Naive thymus-derived CD8-positive, alpha-beta T cell (primary cell): ENCODE measurements at regions not wholly inside any gene's neighbourhood (a gene's known extent, or its start where the extent isn't known, plus 50 kb on each side); places are given as distances from the start of the nearest gene placed in this dataset.

Source experiments
- ATAC-seq, 2 donors: fragments of 150-1000 bp; cut with Tn5 transposase in 1 of 2; sonication (Bioruptor Pico), chemical (Tn5 transposase) in 1 of 2; 1 replicate in 1 of 2; 2 replicates in 1 of 2; pipeline ENCODE4 v1.10.0; 2021; ENCODE audit warnings: mild to moderate bottlenecking in 2 of 2, moderate library complexity in 2 of 2
- POLR2A ChIA-PET: fragments of 350-600 bp; sonication (Branson Sonifier 250); formaldehyde crosslinking; loops from one replicate; lab custom pipeline; 2021; ENCODE audit warnings: antibody characterized with exemption; lab: Charles Lee
- DNase-seq, 10 donors: peaks; one replicate each; pipeline versions ENCODE4 v3.0.0 to v3.0.0-alpha.2; 2020 to 2022
- H3K27ac Mint-ChIP-seq, 10 donors: one replicate each; pipeline ENCODE4 v1.8.0; 2020 to 2022; ENCODE audit warnings: mild to moderate bottlenecking in 10 of 10, mixed read lengths in 10 of 10, moderate library complexity in 4 of 10, inconsistent platforms in 1 of 10
- H3K27me3 Mint-ChIP-seq, 5 donors: one replicate each; pipeline ENCODE4 v1.8.0; 2021 to 2022; ENCODE audit warnings: mixed read lengths in 5 of 5
- H3K36me3 Mint-ChIP-seq, 3 donors: one replicate each; pipeline ENCODE4 v1.8.0; 2020 to 2022; ENCODE audit warnings: mixed read lengths in 3 of 3, mild to moderate bottlenecking in 2 of 3, inconsistent platforms in 1 of 3
- H3K4me1 Mint-ChIP-seq, 4 donors: one replicate each; pipeline ENCODE4 v1.8.0; 2021 to 2022; ENCODE audit warnings: mixed read lengths in 4 of 4
- H3K4me3 Mint-ChIP-seq, 10 donors: one replicate each; pipeline ENCODE4 v1.8.0; 2020 to 2022; ENCODE audit warnings: mild to moderate bottlenecking in 10 of 10, mixed read lengths in 10 of 10, moderate library complexity in 6 of 10, inconsistent platforms in 1 of 10
- H3K9me3 Mint-ChIP-seq, 9 donors: one replicate each; pipeline ENCODE4 v1.8.0; 2020 to 2022; ENCODE audit warnings: mixed read lengths in 9 of 9, mild to moderate bottlenecking in 3 of 9, inconsistent platforms in 1 of 9, moderate library complexity in 1 of 9

DNA sequence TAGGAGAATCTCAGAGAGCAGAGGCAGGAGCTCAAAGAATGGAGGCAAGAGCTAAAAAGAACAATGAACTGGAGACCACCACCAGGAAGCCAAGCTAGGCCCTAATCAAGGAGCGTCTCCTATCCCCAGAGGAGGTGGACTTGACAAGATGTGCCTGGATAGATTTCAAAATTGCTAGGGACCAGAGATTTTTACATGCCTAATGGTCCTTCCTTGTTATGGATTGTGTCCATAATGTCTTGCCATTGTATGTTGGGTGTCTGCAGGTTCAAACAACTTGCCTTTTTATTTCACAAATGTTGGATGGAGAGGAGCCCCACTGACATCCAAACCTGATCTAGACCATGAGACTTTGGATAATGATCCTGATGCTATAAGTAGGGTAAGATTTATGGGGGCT, 88.2 kb upstream of the TP53I11 start:
- DNase-seq (no peak), ATAC-seq (no peak)
- POLR2A ChIA-PET: no interaction called here
- Mint-ChIP-seq H3K4me1 (no peaks in the 10 kb centered on the region), H3K36me3 (peaks cover 0 to 18% (median 7%) of the 10 kb centered on the region in 3 donors), H3K27ac (no peak overlapping the region), H3K4me3 (no peak overlapping the region), H3K27me3 (no peaks in the 10 kb centered on the region), H3K9me3 (peaks cover 4 to 22% (median 14%) of the 10 kb centered on the region in 9 donors)

GRCh38 chr11:45041596-45041995, 90.9 kb upstream of the TP53I11 start:
- H3K4me3 Mint-ChIP-seq: no peak overlapping the region
- peaks cover 0 to 14% (median 6%) of the 10 kb centered on the region in 4 donors for H3K4me1 Mint-ChIP-seq
- peaks cover 0 to 3% (median 0%) of the 10 kb centered on the region in 5 donors for H3K27me3 Mint-ChIP-seq
- DNase-seq (no peak), ATAC-seq (no peak)
- POLR2A ChIA-PET: no interaction called here
- H3K27ac Mint-ChIP-seq: no peak overlapping the region
- peaks cover 4 to 22% (median 14%) of the 10 kb centered on the region in 9 donors for H3K9me3 Mint-ChIP-seq
- H3K36me3 Mint-ChIP-seq: peaks cover 0 to 18% (median 7%) of the 10 kb centered on the region in 3 donors

GRCh38 chr11:45042560-45042959, 91.9 kb upstream of the TP53I11 start:
- Mint-ChIP-seq H3K4me3 (no peak overlapping the region), H3K27ac (no peak overlapping the region), H3K4me1 (peaks cover 2 to 14% (median 6%) of the 10 kb centered on the region in 4 donors), H3K9me3 (peaks cover 4 to 20% (median 14%) of the 10 kb centered on the region in 9 donors), H3K36me3 (peaks cover 0 to 18% (median 7%) of the 10 kb centered on the region in 3 donors), H3K27me3 (peaks cover 0 to 3% (median 0%) of the 10 kb centered on the region in 5 donors)
- POLR2A ChIA-PET: no interaction called here
- DNase-seq (no peak), ATAC-seq (no peak)

DNA sequence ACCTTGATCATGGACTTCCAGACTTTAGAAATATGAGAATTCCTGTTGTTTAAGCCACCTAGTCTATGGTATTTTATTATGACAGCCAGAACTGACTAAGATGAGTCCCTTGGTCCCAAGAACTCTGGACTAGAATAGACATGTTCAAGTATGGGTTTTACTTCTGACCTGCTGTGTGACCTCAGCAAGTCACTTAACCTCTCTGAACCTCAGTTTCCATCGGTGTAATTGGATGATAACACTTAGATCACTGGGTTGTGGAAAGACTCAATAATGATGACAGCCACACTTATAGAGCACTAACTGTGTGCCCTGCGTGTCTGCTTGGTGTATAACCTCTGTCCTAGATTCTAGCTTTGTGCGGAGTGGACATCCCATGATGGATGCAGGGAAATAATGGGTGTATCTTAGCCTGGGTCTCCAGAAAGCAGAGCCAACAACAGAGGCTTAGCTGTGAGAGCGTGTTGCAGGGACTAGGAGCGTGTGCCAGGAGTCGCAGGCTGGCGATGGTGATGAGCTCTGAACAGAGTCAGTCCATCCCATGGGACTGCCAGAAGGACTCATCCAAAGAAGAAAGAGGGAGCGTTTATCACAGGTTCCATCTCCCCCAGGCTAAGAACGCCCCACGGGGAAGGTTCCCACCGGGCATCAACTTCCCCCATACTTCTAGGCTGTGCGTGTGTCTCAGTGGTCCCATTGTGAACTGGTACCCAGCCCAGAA, 93.2 kb upstream of the TP53I11 start:
- H3K4me1 Mint-ChIP-seq: peaks cover 2 to 16% (median 6%) of the 10 kb centered on the region in 4 donors
- H3K27ac Mint-ChIP-seq: peak overlapping the region in 1 of 10 donors; percentile 73

GRCh38 chr11:45045683-45046471, 95.2 kb upstream of the TP53I11 start:
- H3K27ac Mint-ChIP-seq: peak overlapping the region in 2 of 10 donors; percentile 5 to 8
- H3K36me3 Mint-ChIP-seq: peaks cover 0 to 4% (median 0%) of the 10 kb centered on the region in 3 donors
- peaks cover 0 to 3% (median 0%) of the 10 kb centered on the region in 5 donors for H3K27me3 Mint-ChIP-seq
- no peak overlapping the region for H3K4me3 Mint-ChIP-seq
- H3K4me1 Mint-ChIP-seq: peaks cover 2 to 16% (median 6%) of the 10 kb centered on the region in 4 donors
- ATAC-seq (no peak), DNase-seq (peak in 1 of 10 donors; percentile 11)
- peaks cover 0 to 2% (median 0%) of the 10 kb centered on the region in 9 donors for H3K9me3 Mint-ChIP-seq
- POLR2A ChIA-PET: no interaction called here

More for the DNA sequence above, 93.2 kb upstream of the TP53I11 start:
- Mint-ChIP-seq H3K27me3 (peaks cover 0 to 3% (median 0%) of the 10 kb centered on the region in 5 donors), H3K4me3 (no peak overlapping the region), H3K9me3 (peaks cover 0 to 7% (median 4%) of the 10 kb centered on the region in 9 donors), H3K36me3 (peaks cover 0 to 6% (median 4%) of the 10 kb centered on the region in 3 donors)
- ATAC-seq (no peak), DNase-seq (no peak)
- POLR2A ChIA-PET: no interaction called here

- Mint-ChIP-seq H3K27ac (no peak overlapping the region), H3K9me3 (peaks cover 0 to 2% (median 0%) of the 10 kb centered on the region in 9 donors), H3K36me3 (peaks cover 0 to 6% (median 0%) of the 10 kb centered on the region in 3 donors), H3K4me3 (no peak overlapping the region), H3K27me3 (peaks cover 0 to 3% (median 0%) of the 10 kb centered on the region in 5 donors), H3K4me1 (peaks cover 2 to 16% (median 6%) of the 10 kb centered on the region in 4 donors)
- POLR2A ChIA-PET: no interaction called here
- DNase-seq (no peak), ATAC-seq (no peak)
Observed at GRCh38 chr11:45048313-45048841, 97.7 kb upstream of the TP53I11 start.

DNA sequence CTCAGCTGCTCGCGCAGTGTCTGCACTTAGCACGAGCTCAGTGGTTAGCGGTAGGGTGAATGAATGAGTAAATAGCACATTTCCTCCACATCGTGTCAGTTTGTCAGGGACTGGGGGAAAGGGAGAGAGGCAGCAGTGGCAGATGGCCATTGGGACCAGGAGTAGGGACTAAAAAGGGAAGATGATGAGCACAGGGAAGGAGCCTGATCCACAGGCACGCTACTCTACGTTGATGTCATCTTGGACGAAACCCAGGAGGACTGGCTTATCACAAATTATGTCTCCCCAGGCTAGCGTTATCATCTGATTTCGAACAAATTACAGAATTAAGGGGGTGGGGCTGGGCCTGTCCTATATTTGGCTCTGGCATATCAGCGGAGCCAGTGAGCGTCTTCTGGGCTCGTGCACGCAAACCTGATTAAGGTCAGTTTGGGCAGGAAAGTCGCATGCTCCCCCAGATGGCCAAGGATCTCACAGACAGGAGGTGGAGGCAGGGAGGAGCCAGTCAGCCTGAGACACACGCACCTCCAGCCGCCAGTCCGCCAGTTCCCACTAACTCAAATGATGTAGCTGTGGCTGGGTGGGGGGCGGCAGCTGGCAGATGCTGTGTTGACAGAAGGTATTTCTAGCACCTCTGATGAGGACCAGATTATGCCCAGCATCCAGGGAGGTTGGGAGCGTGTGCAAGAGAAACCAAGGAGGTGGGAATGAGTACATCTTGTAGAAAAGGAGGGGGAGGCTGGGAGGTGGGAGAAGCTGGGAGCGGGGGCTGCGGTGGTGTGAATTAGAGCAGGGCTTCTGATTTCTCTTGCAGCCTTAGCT, 97.4 kb upstream of the PRDM11 start:
- Mint-ChIP-seq H3K27me3 (peaks cover 0 to 3% (median 0%) of the 10 kb centered on the region in 5 donors), H3K36me3 (peaks cover 0 to 6% (median 0%) of the 10 kb centered on the region in 3 donors), H3K4me3 (no peak overlapping the region), H3K4me1 (peaks cover 2 to 20% (median 6%) of the 10 kb centered on the region in 4 donors), H3K9me3 (peaks cover 0 to 2% (median 0%) of the 10 kb centered on the region in 9 donors), H3K27ac (no peak overlapping the region)
- POLR2A ChIA-PET: no interaction called here
- ATAC-seq (no peak), DNase-seq (no peak)

DNA sequence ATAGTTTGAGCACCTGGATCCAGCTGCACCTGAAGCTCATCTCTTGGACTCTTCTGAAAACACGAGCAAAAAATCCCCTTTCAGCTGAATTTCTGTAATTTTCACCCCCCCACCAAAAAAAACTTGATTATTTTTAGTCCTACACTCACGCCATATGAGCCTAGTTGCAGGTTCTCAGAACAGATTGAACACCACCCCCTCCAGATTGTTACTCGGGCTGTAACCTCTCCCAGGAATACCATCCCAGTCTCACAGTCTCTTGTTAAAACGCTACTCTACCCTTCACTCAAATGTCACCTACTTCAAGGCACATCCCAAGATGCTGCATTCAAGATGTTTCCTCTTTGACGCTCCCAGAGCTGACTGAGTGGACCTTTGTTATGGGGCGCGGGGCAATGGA, 96.3 kb upstream of the PRDM11 start:
- Mint-ChIP-seq H3K4me1 (peaks cover 2 to 18% (median 7%) of the 10 kb centered on the region in 4 donors), H3K27ac (no peak overlapping the region), H3K9me3 (no peaks in the 10 kb centered on the region), H3K4me3 (no peak overlapping the region), H3K36me3 (peaks cover 0 to 6% (median 0%) of the 10 kb centered on the region in 3 donors), H3K27me3 (peaks cover 0 to 5% (median 1%) of the 10 kb centered on the region in 5 donors)
- POLR2A ChIA-PET: no interaction called here
- DNase-seq (no peak), ATAC-seq (no peak)

- Mint-ChIP-seq H3K27ac (no peak overlapping the region), H3K9me3 (no peaks in the 10 kb centered on the region), H3K27me3 (peaks cover 0 to 5% (median 1%) of the 10 kb centered on the region in 5 donors), H3K4me3 (no peak overlapping the region), H3K4me1 (peaks cover 0 to 8% (median 2%) of the 10 kb centered on the region in 4 donors), H3K36me3 (peaks cover 0 to 6% (median 0%) of the 10 kb centered on the region in 3 donors)
- POLR2A ChIA-PET: interaction anchor here (0.5 kb wide), 1 partner anchor 434 kb away, joined by 3 read pairs; no protein-coding TSS in a partner anchor
- no peak for ATAC-seq
- no peak for DNase-seq
Observed at GRCh38 chr11:45051621-45052020, 94.8 kb upstream of the PRDM11 start.

DNA sequence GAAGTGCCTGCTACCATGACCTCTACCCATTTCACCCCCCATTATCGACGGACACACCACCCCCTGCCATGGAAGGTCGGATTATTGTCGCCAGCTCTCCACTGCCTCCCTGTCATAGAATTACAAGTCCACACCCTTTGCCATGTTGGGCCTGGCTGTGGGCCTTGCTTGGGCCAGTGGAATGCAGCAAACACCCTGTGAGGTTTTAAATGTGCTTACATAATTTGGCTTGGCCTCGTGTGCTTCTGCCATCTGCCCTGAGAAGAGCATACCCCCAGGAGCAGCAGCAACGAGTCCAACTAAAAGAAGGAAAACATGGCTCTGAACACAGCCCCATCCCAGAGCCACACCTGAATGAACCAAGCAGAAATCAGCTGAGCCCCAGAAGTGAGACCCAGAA, 94.1 kb upstream of the PRDM11 start:
- DNase-seq (no peak), ATAC-seq (no peak)
- H3K27me3 Mint-ChIP-seq: peaks cover 0 to 5% (median 1%) of the 10 kb centered on the region in 5 donors
- POLR2A ChIA-PET: interaction anchor here (0.5 kb wide), 1 partner anchor 435 kb away, joined by 3 read pairs; no protein-coding TSS in a partner anchor
- peaks cover 0 to 6% (median 0%) of the 10 kb centered on the region in 3 donors for H3K36me3 Mint-ChIP-seq
- H3K4me1 Mint-ChIP-seq: peaks cover 0 to 8% (median 1%) of the 10 kb centered on the region in 4 donors
- H3K4me3 Mint-ChIP-seq: no peak overlapping the region
- no peaks in the 10 kb centered on the region for H3K9me3 Mint-ChIP-seq
- no peak overlapping the region for H3K27ac Mint-ChIP-seq

- POLR2A ChIA-PET: no interaction called here
- Mint-ChIP-seq H3K9me3 (no peaks in the 10 kb centered on the region), H3K4me1 (peaks cover 0 to 10% (median 5%) of the 10 kb centered on the region in 4 donors), H3K36me3 (peaks cover 0 to 6% (median 0%) of the 10 kb centered on the region in 3 donors), H3K27ac (peak overlapping the region in 1 of 10 donors; percentile 13), H3K27me3 (peaks cover 0 to 5% (median 1%) of the 10 kb centered on the region in 5 donors), H3K4me3 (no peak overlapping the region)
- no peak for ATAC-seq
- no peak for DNase-seq
Observed at GRCh38 chr11:45053736-45054446, 92.5 kb upstream of the PRDM11 start.
